Left renal pelvis (tissue), 4 donors: ENCODE measurements at regions not wholly inside any gene's neighbourhood (a gene's known extent, or its start where the extent isn't known, plus 50 kb on each side); places are given as distances from the start of the nearest gene placed in this dataset.
"Not testable (repeated sequence)": the region's sequence is repeated elsewhere in the genome, so short reads cannot be mapped to it uniquely, and the experiment has no call there.

Source experiments
- DNase-seq, 4 donors: peaks; one replicate each; pipeline ENCODE4 v3.0.0-alpha.2; 2013; ENCODE audit warnings: low read depth in 4 of 4, low spot score in 3 of 4

DNA sequence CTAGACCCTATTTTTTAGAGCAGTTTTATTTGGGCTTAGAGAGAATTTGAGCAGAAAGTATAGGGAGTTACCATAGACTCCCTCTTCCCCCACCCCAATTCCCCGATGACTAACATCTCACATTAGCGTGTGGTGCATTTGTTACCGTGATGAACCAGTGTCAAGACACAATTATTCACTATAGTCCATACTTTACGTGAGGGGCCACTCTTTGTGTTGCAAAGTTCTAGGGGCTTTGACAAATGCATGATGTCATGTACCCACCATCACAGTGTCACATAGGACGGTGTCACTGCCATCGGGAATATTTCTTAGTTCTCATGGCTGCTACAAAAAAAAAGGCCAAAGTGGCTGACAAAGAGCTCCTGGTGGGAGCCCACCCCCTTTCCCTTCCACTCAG, 119.1 kb downstream of the PHETA1 start:
- no peak for DNase-seq

DNA sequence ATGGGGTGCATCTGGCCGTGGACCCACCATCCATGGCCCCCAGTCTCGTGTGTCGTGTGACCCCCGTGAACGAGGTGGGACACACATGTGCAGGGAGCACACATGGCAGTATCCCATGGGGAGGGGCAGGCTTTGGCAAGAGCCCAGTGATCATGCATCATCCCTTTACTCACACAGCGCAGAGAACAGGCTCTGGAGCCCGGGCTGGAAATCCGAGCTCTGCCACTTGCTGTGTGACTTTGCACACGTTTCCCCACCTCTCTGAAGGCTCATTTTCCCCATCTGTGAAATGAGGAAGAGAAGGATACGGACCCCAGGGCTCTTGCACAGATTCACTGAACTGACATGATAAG, 119.9 kb downstream of the PHETA1 start:
- no peak for DNase-seq

DNA sequence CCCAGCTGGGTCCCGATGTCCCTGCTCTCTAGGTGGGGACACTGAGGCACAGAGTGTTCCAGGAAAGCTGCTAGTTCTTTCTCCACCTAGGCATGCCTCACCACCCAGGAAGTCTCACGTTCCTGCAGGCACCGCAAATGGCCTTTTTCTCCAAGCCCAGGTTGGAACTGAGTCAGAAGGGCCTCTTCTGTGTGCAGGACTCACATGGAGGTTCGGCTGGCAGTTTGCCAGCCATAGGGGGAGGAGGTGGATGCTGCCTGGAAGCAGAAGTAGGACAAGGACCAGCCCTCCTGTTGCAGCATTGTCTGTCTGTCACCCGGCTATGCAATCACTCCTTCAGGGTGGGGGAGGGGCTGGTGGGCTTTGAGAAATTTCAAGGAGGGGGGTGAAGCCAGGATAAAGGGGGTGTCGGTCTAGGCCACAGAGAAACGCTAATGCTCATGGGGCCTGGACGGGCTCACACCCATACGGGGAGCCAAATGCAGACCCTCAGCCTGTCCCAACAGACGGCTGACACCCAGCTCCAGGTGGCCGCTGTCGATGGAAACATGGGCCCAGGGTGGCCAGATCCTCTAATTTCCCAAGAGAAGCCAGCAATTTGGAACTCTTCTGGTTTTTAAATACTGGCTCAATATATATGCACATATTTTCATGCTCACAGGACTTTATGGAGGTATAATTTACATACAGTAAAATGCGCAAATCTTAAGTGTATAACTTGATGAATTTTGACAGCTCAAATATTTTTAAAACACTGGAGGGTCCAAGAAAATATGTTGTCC, 120.5 kb downstream of the PHETA1 start:
- no peak for DNase-seq

DNA sequence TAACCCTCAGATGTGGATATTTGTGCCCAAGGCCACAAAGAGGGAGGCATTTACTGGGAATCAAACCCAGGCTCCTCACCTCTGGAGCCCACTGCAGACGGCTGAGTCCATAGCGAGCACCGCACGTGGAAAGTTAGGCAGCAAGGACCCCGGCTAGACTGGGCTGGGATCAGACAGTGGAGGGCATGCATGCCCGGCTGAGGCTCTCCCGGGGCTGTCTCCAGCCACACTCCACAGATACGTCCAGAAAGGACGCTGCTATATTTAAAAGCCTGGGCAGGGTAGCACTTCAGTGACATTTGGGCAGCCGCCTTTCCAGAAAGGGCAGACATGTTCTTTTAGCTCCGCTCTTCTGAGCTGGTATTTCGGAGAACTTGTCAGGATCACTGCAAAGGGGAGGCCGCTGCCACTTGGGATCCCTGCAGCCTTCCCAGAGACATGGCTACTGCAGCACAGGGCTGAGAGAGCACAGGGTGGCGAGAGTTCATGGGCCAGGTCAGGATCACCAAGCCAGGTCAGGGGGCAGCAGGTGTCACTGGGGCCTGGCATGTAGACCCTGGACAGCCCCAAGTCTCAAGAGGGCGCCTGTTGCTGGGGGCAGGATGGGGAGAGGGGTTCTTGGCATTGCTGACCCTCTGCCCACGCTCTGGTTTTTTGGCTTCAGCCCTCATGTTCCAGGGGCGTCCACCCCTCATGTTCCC, 121.7 kb downstream of the PHETA1 start:
- DNase-seq: no peak

DNA sequence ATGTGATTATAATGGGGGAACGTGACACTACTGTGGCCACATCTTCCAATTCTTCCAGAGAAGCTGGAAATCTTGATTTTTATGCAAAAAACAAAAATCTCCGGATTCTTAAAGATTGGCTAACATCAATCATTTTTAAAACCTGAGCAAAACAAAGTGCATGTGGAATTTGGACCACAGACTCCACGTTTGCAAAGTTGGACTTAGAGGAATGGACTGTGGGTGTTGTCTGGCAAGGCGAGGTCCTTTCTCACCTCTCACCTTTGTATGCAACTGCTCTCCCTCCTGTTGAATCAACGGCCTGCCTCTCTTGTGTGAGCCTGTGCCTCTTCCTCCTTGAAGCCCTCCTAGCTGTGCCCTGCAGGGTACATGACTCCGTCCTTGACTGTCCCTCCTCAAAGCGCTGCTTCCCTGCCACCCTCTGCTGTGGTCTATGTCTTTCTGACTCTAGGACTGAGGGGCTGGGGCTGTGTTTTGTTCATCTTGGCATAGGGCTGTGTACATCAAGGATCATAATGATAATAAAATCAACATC, 122.4 kb downstream of the PHETA1 start:
- DNase-seq: no peak

DNA sequence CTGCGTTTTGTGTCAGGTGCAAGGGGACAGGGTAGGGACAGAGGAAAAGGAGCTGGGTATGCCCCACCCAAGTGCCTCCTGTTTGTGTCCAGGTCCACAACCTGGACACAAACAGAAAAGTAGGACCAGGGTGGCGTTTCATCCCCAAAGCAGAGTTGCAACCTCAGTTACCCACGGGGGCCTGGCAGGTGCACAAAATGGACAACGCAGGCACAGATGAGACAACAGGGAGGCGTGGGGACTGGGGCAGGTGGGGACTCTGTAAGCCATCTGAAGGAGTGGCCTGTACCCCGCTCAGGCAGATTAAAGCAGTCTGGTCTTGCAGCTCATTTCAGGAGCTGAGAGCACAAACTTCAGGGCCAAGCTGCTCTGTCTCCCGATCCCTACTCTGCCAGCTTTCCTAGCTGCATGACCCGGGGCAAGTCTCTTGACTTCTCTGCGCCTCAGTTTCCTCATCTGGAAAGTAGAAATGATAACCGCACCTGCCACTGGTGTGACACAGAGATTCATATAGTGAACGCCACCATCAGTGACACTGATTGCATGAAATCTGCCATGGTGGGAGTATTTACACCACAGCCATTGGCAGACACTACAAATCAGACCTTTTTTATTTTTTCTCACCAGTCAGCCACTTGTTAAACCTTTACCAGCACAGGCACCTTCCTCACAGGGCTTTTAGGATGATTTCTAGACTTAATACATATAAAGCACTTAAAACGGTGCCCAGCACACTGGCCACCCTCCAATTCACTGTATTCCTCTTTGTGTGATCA, 123.0 kb downstream of the PHETA1 start:
- no peak for DNase-seq

DNA sequence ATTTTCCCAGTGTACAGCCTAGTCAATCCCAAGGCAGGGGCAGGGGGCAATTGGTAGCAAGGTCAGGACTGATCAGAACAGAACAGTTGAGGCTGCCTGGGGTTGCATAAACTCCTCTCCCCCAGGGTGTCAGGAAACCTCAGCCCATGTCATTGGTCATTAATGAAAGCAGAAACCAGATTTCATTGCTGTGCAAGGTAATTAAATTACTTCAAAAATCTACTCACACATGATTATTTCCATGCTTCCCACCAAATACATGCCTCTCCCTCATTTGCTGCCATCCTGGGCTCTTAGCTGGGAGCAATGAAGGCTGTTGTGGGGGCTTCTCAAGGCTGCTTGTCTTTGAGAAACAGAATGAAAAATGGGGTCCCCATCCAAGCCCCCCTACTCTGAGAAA, 124.2 kb downstream of the PHETA1 start:
- DNase-seq: no peak

DNA sequence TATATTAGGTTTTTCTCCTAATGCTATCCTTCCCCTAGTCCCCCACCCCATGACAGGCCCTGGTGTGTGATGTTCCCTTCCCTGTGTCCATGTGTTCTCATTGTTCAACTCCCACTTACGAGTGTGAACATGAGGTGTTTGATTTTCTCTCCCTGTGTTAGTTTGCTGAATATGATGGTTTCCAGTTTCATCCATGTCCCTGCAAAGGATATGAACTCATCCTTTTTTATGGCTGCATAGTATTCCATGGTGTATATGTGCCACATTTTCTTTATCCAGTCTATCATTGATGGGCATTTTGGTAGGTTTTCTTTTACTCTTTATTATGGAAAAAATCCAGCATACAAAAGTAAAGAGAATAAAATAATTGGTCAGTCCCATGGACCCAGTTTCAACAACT, 126.1 kb downstream of the PHETA1 start:
- DNase-seq: not testable (repeated sequence)

DNA sequence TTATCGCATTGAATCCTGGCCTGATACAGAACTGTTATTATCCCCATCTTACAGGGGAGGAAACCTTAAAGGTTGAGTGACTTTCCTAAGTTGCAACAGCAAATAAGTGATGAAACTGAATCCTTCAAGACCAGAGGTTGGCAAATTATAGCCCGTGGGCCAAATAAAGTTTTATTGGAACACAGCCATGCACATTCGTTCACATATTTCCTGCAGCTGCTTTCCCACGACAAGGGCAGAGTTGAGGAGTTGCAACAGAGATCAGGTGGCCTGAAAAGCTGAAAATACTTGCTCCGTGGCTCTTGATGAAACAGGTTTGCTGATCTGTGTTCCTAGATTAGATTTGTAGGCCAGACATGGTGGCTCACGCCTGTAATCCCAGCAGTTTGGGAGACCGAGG, 126.7 kb downstream of the PHETA1 start:
- DNase-seq: no peak

DNA sequence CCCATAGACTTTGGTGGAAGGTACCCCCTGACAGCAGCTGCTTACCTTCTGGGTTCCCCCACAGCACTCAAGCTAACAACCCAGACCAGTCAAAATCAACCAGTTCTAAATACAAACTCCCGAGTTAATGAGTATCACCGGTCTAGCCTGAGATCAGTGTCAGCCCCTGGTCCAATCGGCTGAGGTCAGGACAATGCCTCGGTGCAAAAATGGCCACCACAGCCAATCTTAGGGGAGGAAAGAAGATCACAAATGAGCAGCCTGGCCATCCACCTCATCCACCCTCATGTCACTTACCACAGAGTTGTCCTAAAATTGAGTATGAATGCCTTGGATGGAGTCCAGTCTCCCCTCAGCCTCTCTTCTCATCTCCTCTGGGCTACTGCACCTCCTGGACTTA, 128.5 kb downstream of the PHETA1 start:
- DNase-seq: no peak

DNA sequence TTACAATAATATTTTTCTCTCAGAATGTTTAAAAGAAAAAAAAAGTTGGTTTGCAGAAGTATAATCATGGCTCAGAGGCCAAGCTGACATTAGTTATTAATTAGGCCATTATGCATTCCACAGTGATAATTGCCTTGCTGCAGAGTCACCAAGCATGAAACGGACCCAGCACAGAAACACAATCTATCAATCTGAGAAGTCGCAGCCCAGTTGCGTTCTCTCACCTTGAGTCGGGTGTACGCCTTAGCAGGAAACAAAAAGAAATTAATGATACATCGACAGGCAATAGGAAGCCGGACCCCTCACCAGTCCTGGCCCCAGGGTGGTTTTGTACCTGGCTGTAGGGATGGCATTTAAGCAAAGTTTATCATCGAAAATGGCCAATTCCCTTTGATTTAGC, 129.7 kb downstream of the PHETA1 start:
- no peak for DNase-seq

DNA sequence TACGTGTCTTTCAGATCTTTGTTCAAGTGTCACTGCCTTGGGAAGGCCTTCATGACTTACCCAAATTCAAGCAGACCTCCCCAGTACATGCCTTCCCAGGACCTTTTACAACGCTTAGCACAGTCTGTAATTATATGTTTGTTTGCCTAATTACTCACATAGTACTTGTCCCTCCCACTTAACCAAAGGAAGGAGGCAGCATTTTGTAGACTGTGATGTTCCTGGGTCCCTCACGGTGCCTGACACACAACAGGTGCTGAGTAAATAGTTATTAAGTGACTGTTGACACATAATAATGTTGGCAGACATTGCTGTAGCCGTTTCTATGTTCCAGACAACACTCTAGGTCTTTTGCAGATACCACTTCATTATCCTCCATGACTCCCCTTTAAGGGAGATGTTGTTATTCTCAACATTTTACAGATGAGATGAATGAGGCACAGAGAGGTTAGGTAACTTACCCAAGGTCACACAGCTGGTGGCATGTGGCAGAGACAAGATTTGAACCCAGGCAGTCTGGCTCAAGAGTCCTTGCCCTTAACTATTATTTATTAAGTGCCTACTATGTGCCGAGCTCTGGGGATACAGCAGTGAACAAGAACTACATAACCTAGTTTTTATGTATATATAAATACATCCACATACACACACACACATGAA, 130.7 kb downstream of the PHETA1 start:
- DNase-seq: no peak

DNA sequence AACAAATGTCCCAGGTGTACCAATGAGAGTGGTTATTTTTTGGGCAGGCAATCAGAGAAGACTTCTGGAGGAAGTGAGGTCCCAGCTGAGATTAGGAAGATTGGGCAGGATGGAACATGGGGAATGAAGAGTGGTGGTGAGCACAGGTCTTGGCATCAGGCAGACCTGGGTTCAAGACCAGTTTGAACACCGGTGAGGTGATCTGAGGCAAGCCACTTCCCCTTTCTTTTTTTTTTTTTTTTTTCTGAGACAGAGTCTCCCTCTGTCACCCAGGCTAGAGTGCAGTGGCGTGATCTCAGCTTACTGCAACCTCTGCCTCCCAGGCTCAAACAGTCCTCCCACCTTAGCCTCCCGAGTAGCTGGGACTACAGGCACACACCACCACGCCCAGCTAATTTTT, 134.4 kb downstream of the PHETA1 start:
- DNase-seq: not testable (repeated sequence)

DNA sequence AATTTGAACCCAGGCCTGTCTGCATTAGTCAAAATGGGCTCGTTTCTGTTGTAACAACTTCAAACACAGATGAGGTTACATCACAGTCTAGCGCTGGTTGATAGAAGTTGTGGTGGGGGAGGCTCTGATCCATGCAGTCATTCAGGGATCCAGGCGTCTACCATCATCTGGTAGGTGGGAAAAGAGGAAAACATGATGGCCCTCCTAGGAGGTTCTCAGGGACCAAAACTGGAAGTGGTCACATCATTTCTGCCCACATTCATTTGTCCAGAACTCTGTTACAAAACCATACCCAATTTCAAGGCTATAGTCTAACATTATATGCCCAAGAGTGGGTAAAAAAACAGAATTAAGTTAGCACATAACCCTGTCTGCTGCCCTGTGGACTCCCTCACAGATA, 135.1 kb downstream of the PHETA1 start:
- no peak for DNase-seq

DNA sequence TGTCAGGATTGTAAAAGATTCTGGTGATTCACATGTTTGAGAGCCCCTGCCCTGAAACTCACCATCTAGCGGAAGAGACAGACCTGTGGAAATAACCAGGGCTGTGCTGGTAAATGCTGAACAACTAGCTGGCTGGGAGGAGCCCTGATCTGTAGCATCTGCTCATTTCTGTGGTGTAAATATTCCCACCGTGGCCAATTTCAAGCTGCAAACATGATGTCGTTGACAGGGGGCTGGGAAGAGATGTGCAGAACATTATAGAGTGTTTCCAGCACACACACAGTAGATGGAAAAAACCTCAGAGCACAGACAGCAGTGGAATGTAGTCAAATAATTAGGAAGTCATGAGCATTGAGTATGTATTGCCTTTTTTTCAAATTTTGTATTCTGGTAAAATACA, 138.2 kb downstream of the PHETA1 start:
- no peak for DNase-seq

DNA sequence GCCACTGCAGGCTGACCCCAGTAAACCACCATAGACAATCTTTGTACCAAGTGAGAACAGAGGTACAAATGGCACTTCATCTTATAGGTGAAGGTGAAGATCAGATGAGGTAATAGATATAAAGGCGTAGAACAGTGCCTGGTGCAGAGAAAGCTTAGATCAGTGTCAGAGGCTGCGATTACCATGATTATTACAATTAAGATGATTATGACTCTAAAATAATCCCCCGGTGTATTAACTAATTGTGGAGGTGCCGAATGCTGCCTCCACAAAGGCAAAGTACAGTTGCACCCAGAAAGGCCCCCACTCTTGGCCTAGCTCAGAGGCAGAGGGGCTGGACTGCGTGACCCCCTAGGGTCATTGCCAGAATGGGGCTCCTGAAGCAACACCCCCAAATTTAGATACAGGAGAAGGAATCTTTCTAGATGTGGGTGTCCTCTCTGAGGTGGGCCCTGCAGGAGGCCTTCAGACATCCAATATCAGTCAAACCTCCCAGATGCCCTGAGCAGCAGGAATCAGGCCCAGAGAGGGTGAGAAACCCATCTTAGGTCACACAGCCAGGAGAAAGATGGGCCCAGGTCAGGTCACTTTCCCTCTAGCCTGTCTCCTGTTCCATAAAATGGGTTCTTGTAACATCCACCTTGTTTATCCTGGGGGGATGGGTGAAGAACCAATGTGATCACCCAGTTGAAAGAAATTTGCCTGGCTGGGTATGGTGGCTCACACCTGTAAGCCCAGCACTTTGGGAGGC, 139.8 kb downstream of the PHETA1 start:
- DNase-seq: no peak

DNA sequence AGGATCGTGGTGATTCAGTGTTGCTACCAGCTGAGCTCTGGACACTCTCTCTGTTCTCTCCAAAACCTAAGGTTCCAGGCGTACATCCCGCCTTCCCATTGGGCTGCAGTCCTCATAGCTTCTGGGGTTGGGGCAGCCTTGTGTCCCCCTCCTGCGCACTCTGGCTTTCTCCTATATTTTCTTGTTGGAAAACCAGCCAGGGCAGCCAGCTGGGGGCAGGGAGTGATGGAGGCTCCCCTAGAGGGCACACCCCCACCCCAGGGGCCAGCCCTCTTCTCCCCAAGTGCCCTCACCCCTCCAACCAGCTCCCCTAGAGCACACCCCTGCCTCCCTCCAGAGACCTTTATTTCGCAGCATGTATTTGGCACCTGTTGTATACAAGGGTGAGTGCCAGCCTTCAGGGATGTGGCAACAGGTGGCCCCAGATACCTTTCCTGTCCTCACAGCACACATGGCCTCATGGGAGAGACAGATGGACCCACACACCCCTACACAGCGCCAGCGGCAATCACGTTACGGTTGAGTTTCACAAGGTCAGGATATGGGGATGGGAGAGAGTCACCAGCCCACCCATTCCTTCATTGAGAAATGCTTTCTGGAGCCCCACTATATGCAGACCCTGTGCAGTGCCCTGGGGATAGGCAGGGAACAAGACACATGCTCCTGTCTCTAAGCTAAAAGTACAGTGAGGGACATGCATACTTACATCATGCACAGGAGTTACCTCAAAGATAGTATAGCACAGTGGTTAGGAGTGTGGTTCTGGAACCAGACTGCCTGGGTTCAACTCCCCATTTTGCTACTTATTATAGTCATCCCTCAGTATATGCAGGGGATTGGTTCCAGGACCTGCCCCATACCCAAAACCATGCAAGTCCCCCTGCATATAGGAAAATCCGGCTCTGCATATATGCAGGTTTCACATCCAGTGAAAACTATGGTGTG, 141.1 kb downstream of the PHETA1 start:
- DNase-seq: no peak

DNA sequence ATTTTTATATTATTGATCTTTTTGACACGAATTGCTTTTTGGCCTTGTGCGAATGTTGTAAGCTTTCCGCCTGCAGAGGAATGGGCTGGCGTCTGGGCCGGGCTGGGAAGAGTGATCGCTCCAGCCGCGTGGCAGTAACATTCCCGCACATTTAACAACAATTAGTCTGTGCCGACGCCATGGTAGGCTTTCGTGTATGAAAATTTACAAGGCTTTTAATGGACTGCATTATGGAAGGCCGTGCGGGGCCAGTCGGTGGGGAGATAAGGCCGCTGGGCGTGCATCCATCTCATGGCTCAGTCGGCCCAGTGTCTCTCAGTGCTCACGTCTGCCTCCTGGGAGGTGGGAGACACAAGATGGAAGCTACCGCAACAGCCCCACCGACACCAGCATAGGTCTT, 142.2 kb downstream of the PHETA1 start:
- DNase-seq: no peak

DNA sequence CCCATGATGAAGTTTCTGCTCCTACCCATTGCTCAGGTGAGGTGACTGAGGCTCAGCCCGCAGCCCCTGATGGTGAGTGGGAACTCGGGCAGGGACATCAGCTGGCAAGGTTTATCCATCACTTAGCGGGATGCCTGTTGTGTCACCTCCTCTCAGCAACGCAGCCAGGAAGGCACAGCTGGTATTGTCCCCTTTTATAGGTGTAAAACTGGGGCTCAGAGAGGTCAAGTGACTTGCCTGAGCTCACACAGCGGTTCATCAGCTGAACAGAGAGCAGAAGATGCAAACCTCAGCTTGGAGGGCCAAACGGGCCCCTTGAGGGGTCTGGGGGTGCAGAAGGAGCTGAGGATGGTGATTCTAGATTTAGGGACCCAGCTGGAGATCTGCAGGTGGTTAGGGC, 143.6 kb downstream of the PHETA1 start:
- no peak for DNase-seq
